H4 (cell line): ENCODE measurements at regions not wholly inside any gene's neighbourhood (a gene's known extent, or its start where the extent isn't known, plus 50 kb on each side); places are given as distances from the start of the nearest gene placed in this dataset.
"Not testable (repeated sequence)": the region's sequence is repeated elsewhere in the genome, so short reads cannot be mapped to it uniquely, and the experiment has no call there.

Experiments used
- DNase-seq: peaks from one replicate; pipeline ENCODE4 v3.0.0-alpha.2; 2015; ENCODE audit warnings: low spot score

DNA sequence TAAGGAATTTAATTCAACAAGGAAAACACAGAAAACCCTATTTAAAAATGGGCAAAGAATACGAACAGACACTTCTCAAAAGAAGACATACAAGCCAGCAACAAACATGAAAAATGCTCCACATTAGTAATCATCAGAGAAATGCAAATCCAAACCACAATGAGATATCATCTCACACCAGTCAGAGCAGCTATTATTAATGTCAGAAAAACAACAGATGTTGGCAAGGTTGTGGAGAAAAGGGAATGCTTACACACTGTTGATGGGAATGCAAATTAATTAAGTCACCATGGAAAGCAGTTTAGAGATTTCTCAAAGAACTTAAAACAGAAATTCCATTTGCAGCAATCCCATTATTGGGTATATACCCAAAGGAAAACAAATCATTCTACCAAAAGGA is 55.2 kb downstream of the GCC1 start:
- no peak for DNase-seq

DNA sequence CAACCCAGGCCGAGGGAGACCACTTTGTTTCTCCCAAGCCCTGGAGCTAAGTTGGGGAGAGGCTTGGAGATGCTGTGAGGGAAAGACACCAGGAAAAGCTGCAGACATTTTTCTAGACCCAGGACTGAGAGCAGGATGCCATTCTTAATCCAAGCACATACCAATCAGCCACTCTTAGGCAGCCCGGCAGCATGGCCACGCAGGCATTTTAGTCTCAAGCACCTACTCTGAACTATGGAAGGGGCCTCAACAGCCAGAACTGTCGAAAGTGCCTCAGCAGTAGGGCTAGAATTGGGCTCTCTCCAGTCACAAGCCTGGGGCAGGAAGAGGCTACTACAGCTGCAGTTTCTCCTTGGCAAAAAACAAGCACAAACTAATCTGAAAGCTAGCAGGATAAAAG is 57.8 kb downstream of the GCC1 start:
- no peak for DNase-seq

DNA sequence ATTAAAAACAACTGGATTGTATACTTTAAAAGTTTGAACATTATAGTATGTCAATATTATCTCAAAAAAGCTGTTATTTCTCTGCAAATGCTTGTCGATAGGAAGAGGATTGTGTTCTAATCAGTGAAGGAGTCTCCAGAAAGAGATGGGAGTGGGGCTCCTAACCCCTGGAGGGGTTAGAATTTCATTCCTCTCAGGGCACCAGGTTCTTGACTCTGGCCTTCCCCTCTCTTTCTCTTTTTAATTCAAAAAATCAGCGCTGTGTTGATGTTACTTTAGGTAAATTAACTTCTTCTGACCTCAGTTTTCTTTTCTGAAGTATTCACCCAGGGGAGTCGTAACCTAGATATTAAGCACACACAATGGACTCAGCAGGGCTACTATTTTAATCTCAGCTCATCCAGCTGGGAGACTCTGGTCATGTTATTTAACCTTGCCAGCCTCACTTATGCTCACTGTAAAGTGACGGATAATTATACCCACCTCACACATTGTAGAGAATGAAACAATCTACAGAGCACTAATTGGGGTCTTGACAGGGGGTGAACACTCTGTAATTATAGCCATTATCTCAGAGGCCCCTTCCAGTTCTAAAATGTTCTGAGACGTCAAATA is 59.4 kb downstream of the GCC1 start:
- DNase-seq, result no peak

DNA sequence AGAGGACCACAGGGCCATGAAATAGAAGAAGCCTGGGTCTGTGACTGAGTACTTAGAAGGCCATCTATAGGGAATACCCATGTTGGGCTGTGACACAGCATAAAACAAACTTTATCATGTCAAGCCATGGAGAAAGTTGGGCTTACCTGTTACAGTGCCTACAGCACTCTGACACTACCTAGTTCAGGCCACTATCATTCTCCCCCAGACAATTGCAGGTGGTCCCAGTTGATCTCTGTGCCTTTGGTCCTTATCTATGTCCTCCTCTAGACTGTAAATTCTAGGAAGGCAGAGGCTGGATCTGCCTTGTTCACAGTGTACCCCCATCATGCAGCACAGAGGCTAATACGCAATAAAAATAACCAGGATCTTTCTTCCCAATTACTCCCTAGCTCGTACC is 69.1 kb downstream of the GCC1 start:
- no peak for DNase-seq

DNA sequence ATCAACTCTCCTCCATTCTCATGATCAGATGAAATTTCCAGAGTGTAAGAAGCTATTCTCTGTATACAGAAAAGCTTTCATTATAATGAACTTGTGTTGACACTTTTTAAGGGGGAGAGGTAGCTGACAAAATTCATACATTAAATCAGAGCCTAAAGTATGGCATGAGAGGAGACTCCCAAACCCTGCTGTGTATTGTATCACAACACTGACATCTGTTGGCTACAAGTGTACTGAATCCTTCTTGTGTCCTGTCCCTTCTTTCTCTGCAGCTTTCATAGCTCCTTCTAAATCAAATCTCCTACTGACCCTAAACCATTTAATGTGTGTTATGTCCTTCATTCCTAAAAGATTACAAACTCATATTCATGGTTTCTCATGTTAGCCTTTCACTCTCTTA is 70.9 kb downstream of the GCC1 start:
- DNase-seq, result peak; percentile 29

DNA sequence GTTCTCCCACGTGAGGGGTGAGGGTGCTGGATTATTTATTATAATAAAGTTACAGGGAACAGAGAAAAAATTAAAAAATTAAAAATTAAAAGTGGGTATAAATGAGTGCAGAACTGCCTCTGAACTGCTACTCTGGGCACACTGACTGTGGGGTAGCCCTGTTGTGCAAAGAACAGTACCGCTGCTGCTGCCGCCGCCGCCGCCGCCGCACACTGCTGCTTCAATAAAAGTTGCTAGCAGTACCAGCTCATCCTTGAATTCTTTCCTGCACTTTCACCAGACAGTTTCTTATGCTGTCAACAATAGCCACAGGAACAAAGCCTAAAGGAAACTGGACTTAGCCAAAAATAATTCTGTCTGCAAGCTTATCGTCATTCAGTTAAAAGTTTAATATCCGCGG is 72.1 kb downstream of the GCC1 start:
- DNase-seq, result no peak

DNA sequence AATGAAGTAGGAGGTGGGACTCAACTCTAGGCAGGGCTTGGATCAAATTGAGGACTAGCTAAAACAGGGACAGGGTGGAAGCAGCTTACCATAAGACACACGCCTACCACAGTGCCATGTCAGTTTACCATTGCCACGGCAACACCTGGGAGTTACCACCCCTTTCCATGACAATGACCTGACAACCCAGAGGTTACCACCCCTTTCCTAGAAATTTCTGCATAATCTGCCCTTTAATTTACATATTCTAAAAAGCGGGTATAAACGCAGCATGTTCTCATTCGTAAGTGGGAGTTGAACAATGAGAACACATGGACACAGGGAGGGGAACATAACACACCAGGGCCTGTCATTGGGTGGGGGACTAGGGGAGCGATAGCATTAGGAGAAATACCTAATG is 72.7 kb downstream of the GCC1 start:
- no peak for DNase-seq

DNA sequence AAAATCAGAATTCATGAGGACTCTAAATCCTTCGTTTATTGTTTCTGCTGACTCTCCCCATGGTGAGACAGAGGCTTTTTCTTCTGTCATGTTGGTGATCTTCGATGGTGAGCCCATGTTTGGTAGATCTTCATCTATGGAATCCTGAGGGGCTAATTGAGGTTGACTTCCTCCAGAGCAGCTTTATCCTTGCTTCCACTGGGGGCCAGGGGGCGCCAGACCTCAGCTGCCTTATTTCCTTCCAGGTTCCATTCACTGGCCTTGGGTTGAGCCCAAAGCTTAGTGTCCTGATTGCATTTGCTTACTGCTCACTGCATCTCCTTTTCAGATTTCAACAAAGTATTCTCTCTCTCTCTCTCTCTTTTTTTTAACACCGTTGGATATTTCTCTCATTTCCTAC is 80.7 kb downstream of the GCC1 start:
- DNase-seq, result no peak

DNA sequence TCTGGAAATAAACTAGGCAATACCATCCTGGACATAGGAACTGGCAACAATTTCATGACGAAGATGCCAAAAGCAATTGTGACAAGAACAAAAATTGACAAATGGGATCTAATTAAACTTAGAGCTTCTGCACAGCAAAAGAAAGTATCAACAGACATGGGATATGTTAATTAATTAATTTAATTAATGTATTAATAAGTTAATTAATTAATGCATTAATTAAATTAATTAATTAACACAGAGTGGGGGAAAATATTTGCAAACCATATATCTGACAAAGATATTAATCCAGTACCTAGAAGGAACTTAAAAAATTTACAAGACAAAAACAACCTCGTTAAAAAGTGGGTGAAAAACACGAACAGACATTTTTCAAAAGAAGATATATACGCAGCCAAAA is 83.6 kb downstream of the GCC1 start:
- no peak for DNase-seq

DNA sequence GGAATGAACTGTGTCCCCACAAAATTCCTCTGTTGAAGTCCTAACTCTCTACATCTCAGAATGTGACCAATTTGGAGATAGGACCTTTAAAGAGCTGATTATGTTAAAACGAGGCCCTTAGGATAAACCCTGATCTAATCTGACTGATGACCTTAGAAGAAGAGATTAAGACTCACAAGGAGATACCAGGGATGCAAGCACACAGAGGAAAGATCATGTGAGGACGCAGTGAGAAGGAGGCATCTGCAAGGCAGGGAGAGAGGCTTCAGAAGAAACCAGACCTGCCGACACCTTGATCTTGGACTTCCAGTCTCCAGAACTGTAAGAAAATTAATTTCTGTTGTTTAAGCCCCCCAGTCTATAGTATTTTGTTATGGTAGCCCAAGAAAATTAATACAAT is 94.9 kb upstream of the ZNF800 start:
- DNase-seq, result no peak

DNA sequence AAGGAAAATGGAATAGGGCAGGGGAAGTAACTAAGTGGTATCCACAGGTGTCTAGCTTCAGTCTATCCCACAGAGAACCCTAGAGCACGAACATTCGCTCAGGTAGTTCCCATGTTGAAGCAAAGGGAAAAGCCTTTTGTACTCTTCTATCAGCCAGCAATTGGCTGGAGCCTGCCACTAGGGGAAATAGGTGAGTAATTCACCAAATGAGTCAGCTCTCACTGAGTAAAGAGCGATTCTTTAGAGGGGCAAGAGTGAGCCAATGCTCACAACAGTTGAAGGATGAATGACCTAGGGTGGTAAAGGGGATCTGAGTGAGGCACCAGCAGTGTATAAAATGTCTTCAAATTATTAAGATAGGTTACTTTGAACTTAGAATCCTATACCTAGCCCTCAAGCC is 94.1 kb upstream of the ZNF800 start:
- DNase-seq, result no peak

DNA sequence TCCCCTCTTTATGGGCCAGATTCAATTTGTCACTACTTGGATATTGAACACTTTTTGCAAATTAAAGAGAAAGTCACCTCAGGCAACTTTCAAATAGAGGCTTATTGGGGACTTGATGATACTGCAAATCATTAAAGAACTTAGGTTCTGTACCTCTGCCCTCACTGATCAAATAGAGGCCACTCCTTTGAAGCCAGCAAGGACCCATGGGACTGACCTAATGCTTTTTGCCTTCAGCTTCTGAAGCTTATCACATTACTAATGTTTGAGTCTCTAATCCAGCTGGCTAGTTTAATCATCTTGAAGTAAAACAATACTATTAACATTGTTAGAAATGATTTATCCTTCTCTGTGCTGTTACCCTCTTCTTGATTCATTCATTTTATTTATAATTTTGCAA is 93.0 kb upstream of the ZNF800 start:
- no peak for DNase-seq

DNA sequence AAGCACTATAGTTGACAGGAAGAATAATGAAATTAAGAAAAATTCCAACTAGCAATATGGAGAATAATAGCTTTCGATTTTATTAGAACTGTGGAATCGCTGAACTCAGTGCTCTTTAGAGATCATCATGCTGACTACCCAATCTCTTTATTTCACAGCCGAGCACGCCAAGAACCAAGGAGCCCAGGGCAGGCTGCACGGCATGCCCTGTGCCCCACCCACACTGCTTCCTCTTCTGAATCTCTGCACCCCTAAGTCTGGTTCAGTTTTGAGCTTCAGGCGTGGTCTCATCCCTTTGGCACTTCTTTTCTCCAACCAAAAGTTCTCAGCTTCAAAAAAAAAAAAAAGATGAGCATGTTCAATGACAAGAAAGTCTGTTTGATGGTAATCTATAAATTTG is 92.4 kb upstream of the ZNF800 start:
- DNase-seq, result no peak

DNA sequence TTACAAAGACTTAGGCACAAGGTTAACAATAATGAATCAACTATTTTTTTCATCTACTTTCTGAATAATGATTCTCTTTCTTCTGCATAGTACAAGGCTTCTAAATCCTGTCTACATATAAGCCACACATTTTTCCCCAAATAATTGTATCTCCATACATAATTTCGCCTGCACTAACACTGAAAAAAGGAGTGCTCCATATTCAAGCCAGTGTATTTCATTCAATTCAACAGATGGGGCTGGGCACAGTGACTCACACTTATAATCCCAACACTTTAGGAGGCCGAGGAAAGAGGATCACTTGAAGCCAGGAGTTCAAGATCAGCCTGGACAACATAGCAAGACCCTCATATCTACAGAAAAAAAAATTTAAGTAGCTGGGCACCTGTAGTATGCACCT is 86.0 kb upstream of the ZNF800 start:
- no peak for DNase-seq

DNA sequence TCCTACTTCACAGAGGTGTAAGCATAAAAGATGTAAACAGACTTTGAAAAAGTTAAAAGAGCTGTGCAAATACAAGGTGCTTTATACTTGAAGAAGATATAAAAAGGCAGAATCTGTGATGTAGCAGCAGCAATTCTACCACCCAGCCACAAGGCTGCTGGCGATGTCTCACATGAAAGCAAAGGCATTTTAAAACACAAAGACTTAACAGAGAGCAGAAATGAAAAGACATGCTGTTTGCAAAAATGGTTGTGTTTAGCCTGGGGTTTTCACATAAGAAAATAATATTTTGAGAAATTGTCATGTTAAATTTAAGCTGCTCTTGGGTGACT is 85.5 kb upstream of the ZNF800 start:
- DNase-seq, result no peak

DNA sequence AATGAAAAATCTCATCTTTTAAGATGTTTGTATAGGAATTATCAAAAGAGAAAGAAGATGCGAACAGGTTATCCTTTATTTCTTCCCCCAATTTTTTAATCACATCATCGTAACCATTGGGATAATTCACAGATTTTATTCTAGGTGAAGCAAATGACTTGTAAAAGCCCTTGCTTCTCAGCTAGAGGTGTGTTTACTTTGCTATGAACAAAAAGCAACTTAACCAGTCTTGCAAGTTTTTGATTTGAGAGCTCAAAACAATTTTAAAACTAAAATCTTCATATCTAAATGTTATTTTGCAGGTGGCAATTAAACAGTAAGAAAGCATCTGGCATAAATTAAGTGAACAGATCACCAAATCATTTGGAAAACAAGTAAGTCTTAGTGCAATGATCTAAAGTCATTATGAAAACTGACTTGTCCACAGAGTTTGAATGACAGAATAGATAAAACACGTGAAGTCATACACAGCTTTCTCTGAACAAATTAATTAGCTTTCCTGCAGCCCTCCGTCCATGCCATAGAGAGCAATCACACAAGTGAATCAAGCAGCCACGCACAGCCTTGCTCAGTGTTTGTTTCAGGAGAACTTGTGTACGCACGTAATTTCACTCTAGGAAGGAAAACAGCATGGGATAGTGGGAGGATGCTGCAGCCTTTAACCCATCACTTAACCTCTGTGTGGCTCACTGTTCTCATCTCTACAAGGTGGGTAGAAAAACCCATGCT is 85.0 kb upstream of the ZNF800 start:
- no peak for DNase-seq

DNA sequence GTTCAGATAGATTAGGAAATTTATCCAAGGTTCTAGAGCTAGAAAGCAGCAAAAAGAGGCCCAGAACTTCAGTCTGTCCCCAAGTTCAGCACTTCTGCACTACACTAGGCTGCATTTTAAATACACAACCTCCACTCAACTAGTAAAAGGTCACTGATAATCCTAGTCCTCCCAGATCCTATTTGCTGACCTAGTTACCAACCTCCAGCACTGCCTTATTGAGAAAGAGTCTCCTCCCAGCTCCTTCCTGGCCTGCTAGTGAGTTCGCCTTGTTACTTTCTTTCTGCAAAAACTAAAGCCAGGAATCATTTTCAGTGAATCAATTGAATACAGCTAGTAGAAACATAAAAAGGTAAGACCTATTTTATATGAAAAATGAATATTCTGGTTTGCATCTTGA is 84.1 kb upstream of the ZNF800 start:
- DNase-seq, result no peak

DNA sequence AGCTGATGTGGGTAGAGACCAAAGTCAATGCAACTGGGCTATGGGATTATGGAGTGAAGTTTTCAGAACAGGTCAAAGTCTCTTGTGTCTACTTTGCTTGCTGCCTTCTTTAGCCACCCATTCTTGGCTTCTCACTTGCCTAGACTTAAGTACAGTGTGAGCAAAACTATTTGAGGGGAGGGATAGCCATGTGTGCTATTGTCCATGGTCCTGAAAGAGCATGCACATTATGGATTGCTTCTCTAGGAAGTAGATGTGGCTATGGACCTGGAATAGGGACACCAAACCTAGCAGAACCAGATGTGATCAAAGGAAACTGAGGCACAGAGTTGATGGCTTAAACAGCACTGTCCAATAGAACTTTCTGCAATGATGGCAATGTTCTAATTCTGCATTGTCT is 81.9 kb upstream of the ZNF800 start:
- no peak for DNase-seq

DNA sequence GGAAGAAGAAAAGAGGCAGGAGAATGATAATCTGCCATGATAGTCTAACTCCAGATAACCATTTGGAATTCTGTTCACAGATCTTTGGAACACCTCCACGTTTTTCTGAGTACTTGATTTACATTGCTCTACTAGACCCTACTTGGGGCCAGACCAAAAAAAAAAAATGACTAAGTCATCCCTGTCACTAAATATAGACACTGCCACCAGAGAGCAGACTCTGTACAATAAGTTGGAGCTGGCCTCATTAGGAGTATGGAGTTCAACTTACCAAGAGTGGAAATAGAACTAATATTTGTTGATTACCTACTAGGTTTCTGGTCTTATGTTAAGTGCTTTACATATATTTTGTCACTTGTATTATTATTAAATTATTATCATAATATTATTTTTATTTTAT is 80.9 kb upstream of the ZNF800 start:
- DNase-seq, result no peak

DNA sequence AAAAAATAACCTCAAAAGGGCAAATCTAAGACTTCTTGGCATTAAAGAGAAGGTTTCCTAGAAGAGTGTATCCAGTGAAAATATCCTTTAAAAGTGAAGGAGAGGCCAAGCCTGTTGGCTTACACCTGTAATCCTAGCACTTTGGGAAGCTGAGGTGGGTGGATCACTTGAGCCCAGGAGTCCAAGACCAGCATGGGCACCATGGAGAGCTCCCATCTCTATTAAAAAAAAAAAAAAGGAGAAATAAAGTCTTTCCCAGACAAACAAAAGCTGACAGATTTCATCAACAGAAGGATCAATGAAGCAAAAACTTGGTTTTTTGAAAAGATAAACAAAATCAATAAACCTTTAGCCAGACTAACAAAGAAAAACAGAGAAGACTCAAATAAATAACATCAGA is 67.6 kb upstream of the ZNF800 start:
- DNase-seq, result no peak

DNA sequence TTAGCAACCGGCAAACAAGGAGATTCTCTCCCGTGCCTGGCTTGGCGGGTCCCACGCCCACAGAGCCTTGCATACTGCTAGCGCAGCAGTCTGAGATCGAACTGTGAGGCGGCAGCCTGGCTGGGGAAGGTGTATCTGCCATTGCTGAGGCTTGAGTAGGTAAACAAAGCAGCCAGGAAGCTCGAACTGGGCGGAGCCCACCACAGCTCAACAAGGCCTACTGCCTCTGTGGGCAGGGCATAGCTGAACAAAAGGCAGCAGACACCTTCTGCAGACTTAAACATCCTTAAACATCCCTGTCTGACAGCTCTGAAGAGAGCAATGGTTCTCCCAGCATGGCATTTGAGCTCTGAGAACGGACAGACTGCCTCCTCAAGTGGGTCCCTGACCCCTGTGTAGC is 58.8 kb upstream of the ZNF800 start:
- DNase-seq, result not testable (repeated sequence)

DNA sequence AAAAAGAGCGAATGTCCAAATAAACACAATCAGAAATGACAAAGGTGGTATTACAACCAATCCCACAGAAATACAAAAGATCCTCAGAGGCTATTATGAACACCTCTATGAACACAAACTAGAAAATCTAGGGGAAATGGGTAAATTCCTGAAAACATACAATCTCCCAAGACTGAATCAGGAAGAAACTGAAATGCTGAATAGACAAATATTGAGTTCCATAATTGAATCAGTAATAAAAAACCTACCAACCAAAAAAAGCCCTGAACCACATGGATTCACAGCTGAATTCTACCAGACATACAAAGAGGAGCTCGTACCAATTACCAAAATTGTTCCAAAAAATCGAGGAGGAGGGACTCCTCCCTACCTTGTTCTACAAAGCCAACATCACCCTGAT is 56.1 kb upstream of the ZNF800 start:
- DNase-seq, result no peak

DNA sequence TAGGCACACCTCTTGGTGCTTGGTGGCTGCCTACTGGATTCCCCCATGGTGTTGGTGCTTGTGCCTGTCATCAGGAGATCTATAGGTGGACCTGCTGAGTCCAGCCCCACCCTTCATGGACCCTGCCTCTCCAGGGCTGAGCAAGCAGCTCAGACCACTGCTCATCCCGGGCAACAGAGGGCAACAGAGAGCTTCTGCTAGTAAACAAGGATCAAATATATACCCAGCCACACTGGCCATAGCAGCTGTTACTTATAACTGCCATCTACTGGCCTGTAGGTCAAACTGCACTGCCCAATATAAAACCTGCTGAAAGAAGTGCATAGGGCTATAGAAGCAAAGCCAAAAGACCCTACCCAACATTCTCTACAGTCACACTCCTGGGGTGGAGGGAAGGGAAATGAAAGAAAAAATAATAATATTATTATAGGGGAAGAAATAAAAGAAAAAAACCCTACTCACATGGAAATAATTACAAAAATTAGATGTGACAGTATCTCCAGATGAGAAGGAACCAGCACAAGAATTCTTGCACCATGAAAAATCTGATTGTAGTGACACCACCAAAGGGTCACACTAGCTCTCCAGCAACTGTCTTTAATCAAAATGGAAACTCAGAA is 54.9 kb upstream of the ZNF800 start:
- peak; percentile 59 for DNase-seq

DNA sequence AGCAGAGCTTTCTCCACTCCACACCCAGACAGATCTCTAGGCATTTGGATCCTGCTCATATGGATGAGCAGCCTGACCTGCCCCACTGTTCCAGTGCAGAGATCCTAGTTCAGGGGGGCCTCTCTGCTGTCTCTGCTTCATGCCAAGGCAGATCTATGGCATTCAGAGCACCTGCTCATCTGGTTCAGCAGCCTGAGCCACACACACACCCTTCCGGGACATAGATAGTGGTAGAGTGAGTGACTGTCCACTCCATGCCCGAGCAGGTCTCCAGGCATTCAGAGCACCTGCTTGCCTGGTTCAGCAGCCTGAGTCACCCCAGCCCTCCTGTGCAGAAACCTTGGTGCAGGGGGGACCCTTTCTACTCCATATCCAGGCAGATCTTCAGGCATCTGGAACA is 54.3 kb upstream of the ZNF800 start:
- no peak for DNase-seq
